ENCODE measurements at regions not wholly inside any gene's neighbourhood (a gene's known extent, or its start where the extent isn't known, plus 50 kb on each side); places are given as distances from the start of the nearest gene placed in this dataset.

DNA sequence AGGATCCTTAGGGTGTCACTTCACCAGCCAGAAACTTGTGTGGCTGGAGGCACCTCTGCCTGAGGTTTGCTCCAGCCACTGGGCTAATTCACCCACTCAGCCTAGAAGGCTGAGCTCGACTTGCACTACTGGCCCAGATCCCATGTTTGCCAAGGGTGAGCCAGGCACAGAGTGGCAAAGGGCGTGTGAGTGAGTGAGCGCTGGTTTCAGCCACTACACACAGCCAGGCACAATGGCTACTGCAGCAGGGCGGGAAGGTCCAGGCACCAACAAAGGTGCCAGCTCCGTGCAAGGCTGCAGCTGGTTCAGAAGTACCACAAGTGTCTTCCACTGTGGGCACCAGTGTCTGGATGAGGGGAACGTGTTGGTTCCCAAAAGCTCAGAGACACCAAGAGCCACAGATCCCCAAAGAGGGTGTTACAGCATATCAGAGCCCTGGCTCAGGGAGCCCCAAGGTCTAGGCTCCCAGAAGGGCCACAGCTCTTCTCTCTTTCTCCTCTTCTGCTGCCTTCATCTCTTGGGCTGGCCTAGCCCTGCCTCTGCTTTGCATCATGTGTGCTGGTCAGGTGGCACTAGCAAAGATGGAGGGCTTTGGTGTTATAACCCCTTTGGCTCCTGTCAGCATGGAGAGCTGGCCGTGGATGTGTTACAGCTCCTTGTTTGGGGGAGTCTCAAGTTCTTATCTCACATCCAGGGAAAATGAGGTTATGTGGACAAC lies 736.3 kb upstream of the KLHL1 start:
- H3K27me3 ChIP-seq, result no peaks in the 10 kb centered on the region
- H3K36me3 ChIP-seq, result no peaks in the 10 kb centered on the region
- no peak for TF ChIP-seq CTCF (IDR thresholded peaks at IDR 0.05)
- H3K4me3 ChIP-seq, result no peak overlapping the region
- no peak overlapping the region for H3K9ac ChIP-seq (ENCODE audit: low read depth in 2 of 2, low read length in 2 of 2)
- DNase-seq, result peak; percentile 34
- H3K9me3 ChIP-seq, result no peaks in the 10 kb centered on the region
- no peak overlapping the region for H3K27ac ChIP-seq
- intact Hi-C loops (cut with DNase I), result no loop called here
- no peaks in the 10 kb centered on the region for H3K4me1 ChIP-seq

DNA sequence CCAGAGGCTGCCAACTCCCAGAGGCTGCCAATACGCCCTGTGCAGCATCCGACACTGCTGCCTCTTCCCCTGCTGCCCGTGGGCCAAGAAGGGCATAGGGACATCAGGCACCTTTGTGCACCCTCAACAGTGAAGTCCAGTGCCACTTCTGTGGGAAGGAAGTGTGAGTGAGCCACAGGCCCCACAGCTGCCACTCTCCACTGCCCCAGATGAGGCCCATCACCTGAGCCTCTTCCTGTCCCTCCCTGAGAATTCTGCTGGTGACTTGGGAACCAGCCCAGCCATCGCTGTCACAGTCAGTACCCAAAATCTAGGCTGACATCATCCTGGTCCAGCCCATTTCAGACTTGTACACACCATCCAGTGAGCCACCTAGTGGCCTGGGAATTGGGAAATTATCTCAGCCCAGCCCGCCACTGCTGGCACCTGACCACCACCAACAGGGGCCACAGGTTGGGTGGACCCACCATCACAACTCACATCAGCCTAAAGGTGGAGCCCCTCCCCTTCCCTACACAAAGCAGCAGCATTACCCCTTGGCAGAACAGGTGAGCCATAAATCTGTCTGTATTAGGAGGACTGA lies 733.9 kb upstream of the KLHL1 start:
- Histone ChIP-seq H3K27me3 (no peaks in the 10 kb centered on the region), H3K9me3 (no peaks in the 10 kb centered on the region), H3K4me1 (no peaks in the 10 kb centered on the region), H3K36me3 (no peaks in the 10 kb centered on the region), H3K27ac (no peak overlapping the region), H3K9ac (ENCODE audit: low read depth in 2 of 2, low read length in 2 of 2) (no peak overlapping the region), H3K4me3 (no peak overlapping the region)
- no peak for DNase-seq
- intact Hi-C loops (cut with DNase I), result no loop called here
- no peak for TF ChIP-seq CTCF (IDR thresholded peaks at IDR 0.05)

DNA sequence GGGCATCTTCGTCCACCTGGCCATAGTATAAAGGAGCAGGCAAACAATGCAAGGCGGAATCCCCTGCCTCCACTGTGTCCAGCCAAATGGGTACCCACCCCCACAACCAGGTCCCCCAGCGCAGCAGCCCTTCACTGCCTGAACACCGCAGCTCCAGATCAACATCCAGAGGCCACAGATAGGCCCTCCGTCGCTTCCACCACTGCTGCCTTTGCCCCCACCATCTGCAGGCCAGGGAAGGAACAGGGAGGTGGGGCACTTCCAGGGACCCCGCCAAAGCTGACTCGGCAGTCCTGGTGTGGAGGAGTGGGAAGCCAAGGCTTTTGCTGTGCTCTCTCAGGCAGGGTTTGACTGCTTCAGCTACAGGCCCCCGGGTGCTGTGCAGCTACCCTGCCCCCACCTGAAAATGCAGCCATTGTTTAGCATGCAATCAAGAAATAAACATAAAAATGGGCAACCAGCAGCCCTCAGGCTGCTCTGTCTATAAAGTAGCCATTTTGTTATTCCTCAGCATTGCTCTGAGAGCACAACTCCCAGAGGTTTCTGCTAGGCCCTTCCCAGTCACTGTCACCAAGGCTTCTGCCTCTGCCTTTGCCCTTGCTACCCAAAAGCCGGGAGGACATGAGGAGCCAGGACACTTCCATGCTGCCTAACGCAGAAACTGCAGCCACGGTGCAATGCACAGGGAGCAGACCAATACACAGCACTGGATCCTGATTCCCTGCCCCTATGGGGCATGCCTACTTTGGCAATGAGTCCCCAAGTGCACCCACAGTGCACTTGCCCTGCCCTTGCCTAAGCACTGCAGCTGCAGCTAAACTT lies 733.2 kb upstream of the KLHL1 start:
- Histone ChIP-seq H3K9me3 (no peaks in the 10 kb centered on the region), H3K4me3 (no peak overlapping the region), H3K27ac (no peak overlapping the region), H3K27me3 (no peaks in the 10 kb centered on the region), H3K4me1 (no peaks in the 10 kb centered on the region), H3K36me3 (no peaks in the 10 kb centered on the region), H3K9ac (ENCODE audit: low read depth in 2 of 2, low read length in 2 of 2) (no peak overlapping the region)
- no peak for TF ChIP-seq CTCF (IDR thresholded peaks at IDR 0.05)
- intact Hi-C loops (cut with DNase I), result no loop called here
- no peak for DNase-seq

DNA sequence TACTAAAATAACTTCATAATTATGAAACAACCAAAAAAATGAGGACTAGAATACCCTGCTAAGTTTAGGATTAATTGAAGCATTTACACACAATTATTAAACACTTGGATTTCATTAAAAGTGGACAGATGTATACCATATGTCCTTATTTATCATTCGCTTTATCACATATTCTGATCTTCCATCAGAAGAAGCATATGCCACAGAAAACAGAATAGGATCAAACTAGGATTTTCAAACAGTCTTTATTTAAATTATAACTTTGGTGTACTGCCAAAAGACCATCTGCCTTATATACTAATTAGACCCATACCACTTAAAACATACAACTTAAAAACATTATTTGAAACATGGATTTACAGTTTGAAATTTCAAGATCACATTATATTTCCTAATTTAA lies 727.1 kb upstream of the KLHL1 start:
- no peaks in the 10 kb centered on the region for H3K9me3 ChIP-seq
- DNase-seq, result no peak
- no peak overlapping the region for H3K27ac ChIP-seq
- H3K27me3 ChIP-seq, result no peaks in the 10 kb centered on the region
- H3K4me3 ChIP-seq, result no peak overlapping the region
- H3K4me1 ChIP-seq, result no peaks in the 10 kb centered on the region
- no peak for TF ChIP-seq CTCF (IDR thresholded peaks at IDR 0.05)
- no peak overlapping the region for H3K9ac ChIP-seq (ENCODE audit: low read depth in 2 of 2, low read length in 2 of 2)
- intact Hi-C loops (cut with DNase I), result no loop called here
- no peaks in the 10 kb centered on the region for H3K36me3 ChIP-seq

GRCh38 chr13:70829748-70830147 lies 721.5 kb upstream of the KLHL1 start:
- Histone ChIP-seq H3K27me3 (no peaks in the 10 kb centered on the region), H3K4me3 (no peak overlapping the region), H3K9me3 (no peaks in the 10 kb centered on the region), H3K27ac (no peak overlapping the region), H3K9ac (ENCODE audit: low read depth in 2 of 2, low read length in 2 of 2) (no peak overlapping the region), H3K36me3 (no peaks in the 10 kb centered on the region), H3K4me1 (no peaks in the 10 kb centered on the region)
- no peak for TF ChIP-seq CTCF (IDR thresholded peaks at IDR 0.05)
- no peak for DNase-seq
- intact Hi-C loops (cut with DNase I), result no loop called here

All from colonic mucosa (tissue), 4 donors.